PC-9 (cell line): ENCODE measurements at regions not wholly inside any gene's neighbourhood (a gene's known extent, or its start where the extent isn't known, plus 50 kb on each side); places are given as distances from the start of the nearest gene placed in this dataset.

Experiments used
- BruUV-seq: library from RNA; stranded (reverse); fragments of 400-500 nt; replicated peaks from 2 replicates; lab custom pipeline; 2021; lab: Mats Ljungman, UMichigan
- CTCF ChIA-PET: fragments of 300-600 bp; sonication (Branson Sonifier 250); formaldehyde crosslinking; loops from one replicate; lab custom pipeline; 2022; ENCODE audit warnings: antibody characterized with exemption; lab: Charles Lee
- POLR2A ChIA-PET: fragments of 300-600 bp; sonication (Branson Sonifier 250); formaldehyde crosslinking; loops from one replicate; lab custom pipeline; 2022; ENCODE audit warnings: antibody characterized with exemption; ENCODE audit not compliant: unreplicated experiment; lab: Charles Lee
- DNase-seq, 2 experiments: peaks; one replicate each; pipeline versions ENCODE4 v3.0.0 to v3.0.0-alpha.2; 2015 to 2022; ENCODE audit warnings: mixed read lengths in 1 of 2
- H2AFZ ChIP-seq: fragments of 200-600 bp; sonication (generic); 2 replicates; pipeline ENCODE4 v1.8.1; 2017; ENCODE audit warnings: antibody characterized with exemption
- H3F3A ChIP-seq: fragments of 200-600 bp; sonication (generic); 2 replicates; pipeline ENCODE4 v1.8.1; 2017; ENCODE audit warnings: antibody characterized with exemption, mild to moderate bottlenecking, low read depth; ENCODE audit not compliant: insufficient read depth
- H3K27ac ChIP-seq: fragments of 200-600 bp; sonication (generic); 2 replicates; pipeline ENCODE4 v1.6.1; 2016; ENCODE audit warnings: mixed run types
- H3K27me3 ChIP-seq: fragments of 200-600 bp; sonication (generic); 2 replicates; pipeline ENCODE4 v1.6.1; 2016; ENCODE audit warnings: low read depth, mixed run types; ENCODE audit not compliant: insufficient read depth
- H3K36me3 ChIP-seq: fragments of 200-600 bp; sonication (generic); 2 replicates; pipeline ENCODE4 v1.6.1; 2016; ENCODE audit warnings: low read depth, mixed run types
- H3K4me1 ChIP-seq: fragments of 200-600 bp; sonication (generic); replicated peaks from 2 replicates; pipeline ENCODE4 v1.6.1; 2016; ENCODE audit warnings: mixed run types; ENCODE audit not compliant: insufficient read depth
- H3K4me2 ChIP-seq: fragments of 200-600 bp; sonication (generic); 2 replicates; pipeline ENCODE4 v1.6.1; 2017; ENCODE audit warnings: mixed run types
- H3K4me3 ChIP-seq: fragments of 200-600 bp; sonication (generic); 2 replicates; pipeline ENCODE4 v1.6.1; 2016; ENCODE audit warnings: mixed run types
- H3K79me2 ChIP-seq: fragments of 200-600 bp; sonication (generic); 2 replicates; pipeline ENCODE4 v1.6.1; 2017; ENCODE audit warnings: low read depth, mixed run types
- H3K9me2 ChIP-seq: fragments of 200-600 bp; sonication (generic); 2 replicates; pipeline ENCODE4 v1.8.1; 2017; ENCODE audit warnings: mild to moderate bottlenecking; ENCODE audit not compliant: insufficient read depth
- H3K9me3 ChIP-seq: fragments of 200-600 bp; sonication (generic); 2 replicates; pipeline ENCODE4 v1.8.1; 2016; ENCODE audit warnings: low read depth; ENCODE audit not compliant: insufficient read depth
- H4K20me1 ChIP-seq: fragments of 200-600 bp; sonication (generic); 2 replicates; pipeline ENCODE4 v1.8.1; 2017; ENCODE audit not compliant: insufficient read depth
- EZH2 ChIP-seq: fragments of 200-600 bp; sonication (generic); IDR thresholded peaks from 2 replicates; pipeline ENCODE4 v1.8.0; 2017; ENCODE audit warnings: antibody characterized with exemption, low read depth
- intact Hi-C: fragments of 100-400 bp; cut with micrococcal nuclease; formaldehyde crosslinking; loops from one replicate; pipeline ENCODE4 v1.10.0; 2022; ENCODE audit not compliant: unreplicated experiment
- TF ChIP-seq, protein P1 (sequence below): fragments of 200-600 bp; sonication (generic); conservative IDR thresholded peaks from 2 replicates; pipeline ENCODE4 v1.6.1; 2017; ENCODE audit warnings: mixed run types, antibody characterized with exemption, mild to moderate bottlenecking, moderate library complexity

DNA sequence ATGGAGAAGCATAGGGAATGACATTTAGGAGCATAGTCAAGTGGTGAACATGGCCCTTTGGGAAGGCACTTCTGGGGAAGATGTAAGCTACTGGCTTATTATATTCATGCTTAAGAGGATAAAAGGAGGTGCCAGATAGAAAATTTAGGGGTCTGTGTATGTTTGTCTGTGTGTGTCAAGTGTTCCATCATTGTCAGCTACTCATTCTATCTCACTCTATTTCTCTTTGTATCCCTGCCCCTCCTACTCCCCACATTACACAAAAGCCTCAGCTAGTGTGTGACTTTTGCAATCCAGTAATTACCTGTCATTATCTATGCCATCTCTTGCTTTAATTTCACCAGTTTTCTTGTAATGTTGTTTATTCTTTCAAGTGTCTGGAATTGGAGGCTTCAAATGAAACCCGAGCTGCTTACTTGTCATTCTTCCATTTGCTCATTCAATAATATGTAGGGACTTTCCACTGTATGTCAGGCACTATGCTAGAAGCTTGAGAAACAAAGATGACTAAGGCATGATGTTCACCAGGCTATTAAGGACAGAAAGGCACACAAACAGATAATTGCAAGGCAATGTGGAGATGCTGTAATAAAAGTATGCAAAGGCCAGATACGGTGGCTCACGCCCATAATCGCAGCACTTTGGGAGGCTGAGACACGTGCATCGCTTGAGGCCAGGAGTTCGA is 229.8 kb upstream of the TEX13C start:
- H3K4me1 ChIP-seq: no peaks in the 10 kb centered on the region
- H3K27ac ChIP-seq: peak overlapping the region; percentile 38
- H3K36me3 ChIP-seq: no peaks in the 10 kb centered on the region
- POLR2A ChIA-PET: no interaction called here
- no peaks in the 10 kb centered on the region for H3K79me2 ChIP-seq
- intact Hi-C loops: no loop called here
- BruUV-seq: no TSS peak
- peaks cover 6% of the 10 kb centered on the region; the same call in 1 of the 2 replicates for H3F3A ChIP-seq
- H2AFZ ChIP-seq: no peak overlapping the region
- CTCF ChIA-PET: no interaction called here
- no peaks in the 10 kb centered on the region for H3K9me3 ChIP-seq
- DNase-seq: peak in 1 of 2 experiments; percentile 76
- H3K4me3 ChIP-seq: no peak overlapping the region
- H3K27me3 ChIP-seq: no peaks in the 10 kb centered on the region
- no peaks in the 10 kb centered on the region for H3K9me2 ChIP-seq
- H3K4me2 ChIP-seq: no peak overlapping the region
- TF ChIP-seq EZH2: no peak
- TF ChIP-seq, protein P1, sequence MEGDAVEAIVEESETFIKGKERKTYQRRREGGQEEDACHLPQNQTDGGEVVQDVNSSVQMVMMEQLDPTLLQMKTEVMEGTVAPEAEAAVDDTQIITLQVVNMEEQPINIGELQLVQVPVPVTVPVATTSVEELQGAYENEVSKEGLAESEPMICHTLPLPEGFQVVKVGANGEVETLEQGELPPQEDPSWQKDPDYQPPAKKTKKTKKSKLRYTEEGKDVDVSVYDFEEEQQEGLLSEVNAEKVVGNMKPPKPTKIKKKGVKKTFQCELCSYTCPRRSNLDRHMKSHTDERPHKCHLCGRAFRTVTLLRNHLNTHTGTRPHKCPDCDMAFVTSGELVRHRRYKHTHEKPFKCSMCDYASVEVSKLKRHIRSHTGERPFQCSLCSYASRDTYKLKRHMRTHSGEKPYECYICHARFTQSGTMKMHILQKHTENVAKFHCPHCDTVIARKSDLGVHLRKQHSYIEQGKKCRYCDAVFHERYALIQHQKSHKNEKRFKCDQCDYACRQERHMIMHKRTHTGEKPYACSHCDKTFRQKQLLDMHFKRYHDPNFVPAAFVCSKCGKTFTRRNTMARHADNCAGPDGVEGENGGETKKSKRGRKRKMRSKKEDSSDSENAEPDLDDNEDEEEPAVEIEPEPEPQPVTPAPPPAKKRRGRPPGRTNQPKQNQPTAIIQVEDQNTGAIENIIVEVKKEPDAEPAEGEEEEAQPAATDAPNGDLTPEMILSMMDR: no peak
- H4K20me1 ChIP-seq: no peaks in the 10 kb centered on the region

DNA sequence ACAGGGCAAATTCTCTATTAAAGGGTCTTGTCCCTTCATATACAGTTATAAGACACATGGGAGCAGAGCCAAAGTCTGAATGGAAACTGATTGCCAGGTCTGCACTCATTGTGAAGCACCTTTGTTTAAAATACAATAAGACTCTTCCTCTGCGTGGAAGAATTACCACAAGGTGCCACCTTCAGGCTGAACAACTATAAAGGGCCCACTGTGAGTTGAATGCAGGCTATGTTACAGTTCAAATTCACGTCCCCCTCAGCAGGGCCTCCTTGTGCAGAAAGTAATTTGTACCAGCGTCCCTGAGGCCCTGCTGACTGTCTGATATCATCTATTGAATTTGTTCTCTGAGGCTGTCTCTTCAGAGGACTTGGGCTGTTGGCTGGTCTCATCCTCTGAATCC is 225.8 kb upstream of the TEX13C start:
- intact Hi-C loops: no loop called here
- H3K27me3 ChIP-seq: no peaks in the 10 kb centered on the region
- H3K36me3 ChIP-seq: no peaks in the 10 kb centered on the region
- no peak for TF ChIP-seq EZH2
- TF ChIP-seq, protein P1: no peak
- no peaks in the 10 kb centered on the region for H4K20me1 ChIP-seq
- no TSS peak for BruUV-seq
- no peak overlapping the region for H3K4me2 ChIP-seq
- H3K27ac ChIP-seq: no peak overlapping the region
- no peaks in the 10 kb centered on the region for H3K79me2 ChIP-seq
- H3K4me3 ChIP-seq: no peak overlapping the region
- H2AFZ ChIP-seq: no peak overlapping the region
- ChIA-PET POLR2A (no interaction called here), CTCF (no interaction called here)
- H3K9me2 ChIP-seq: no peaks in the 10 kb centered on the region
- H3K4me1 ChIP-seq: no peaks in the 10 kb centered on the region
- H3F3A ChIP-seq: peaks cover 6% of the 10 kb centered on the region; the same call in 1 of the 2 replicates
- no peaks in the 10 kb centered on the region for H3K9me3 ChIP-seq
- DNase-seq: no peak

DNA sequence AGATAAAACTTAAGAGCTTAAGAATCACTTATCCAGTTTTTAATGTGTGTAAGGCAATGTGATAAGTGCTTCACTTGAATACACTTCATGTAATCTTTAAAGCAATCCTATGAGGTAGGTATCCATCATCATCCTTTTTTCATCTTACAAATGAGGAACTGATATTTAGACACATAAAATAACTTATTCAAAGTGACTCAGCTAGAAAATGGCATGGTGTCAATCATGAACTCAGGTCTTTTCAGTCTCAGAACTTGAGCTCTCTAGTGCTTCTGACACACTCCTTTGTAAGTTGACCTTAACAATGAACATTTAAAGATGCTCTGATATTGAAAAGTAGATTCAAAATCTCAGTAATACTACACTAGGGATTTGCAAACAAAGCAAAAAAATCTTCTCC is 224.8 kb upstream of the TEX13C start:
- BruUV-seq: no TSS peak
- Histone ChIP-seq H3K27me3 (no peaks in the 10 kb centered on the region), H3F3A (peaks cover 6% of the 10 kb centered on the region; the same call in 1 of the 2 replicates), H3K27ac (no peak overlapping the region), H3K36me3 (no peaks in the 10 kb centered on the region), H3K4me3 (no peak overlapping the region), H3K79me2 (no peaks in the 10 kb centered on the region), H2AFZ (no peak overlapping the region), H3K9me2 (no peaks in the 10 kb centered on the region), H3K4me2 (no peak overlapping the region), H3K9me3 (no peaks in the 10 kb centered on the region), H3K4me1 (no peaks in the 10 kb centered on the region), H4K20me1 (no peaks in the 10 kb centered on the region)
- ChIA-PET POLR2A (no interaction called here), CTCF (no interaction called here)
- DNase-seq: no peak
- intact Hi-C loops: no loop called here
- TF ChIP-seq EZH2: no peak
- TF ChIP-seq, protein P1: no peak
